Renal cortical epithelial cell (primary cell): ENCODE measurements at regions not wholly inside any gene's neighbourhood (a gene's known extent, or its start where the extent isn't known, plus 50 kb on each side); places are given as distances from the start of the nearest gene placed in this dataset.

Experiments used
- DNase-seq: peaks from one replicate; pipeline ENCODE4 v3.0.0-alpha.2; 2011; ENCODE audit warnings: low read depth

DNA sequence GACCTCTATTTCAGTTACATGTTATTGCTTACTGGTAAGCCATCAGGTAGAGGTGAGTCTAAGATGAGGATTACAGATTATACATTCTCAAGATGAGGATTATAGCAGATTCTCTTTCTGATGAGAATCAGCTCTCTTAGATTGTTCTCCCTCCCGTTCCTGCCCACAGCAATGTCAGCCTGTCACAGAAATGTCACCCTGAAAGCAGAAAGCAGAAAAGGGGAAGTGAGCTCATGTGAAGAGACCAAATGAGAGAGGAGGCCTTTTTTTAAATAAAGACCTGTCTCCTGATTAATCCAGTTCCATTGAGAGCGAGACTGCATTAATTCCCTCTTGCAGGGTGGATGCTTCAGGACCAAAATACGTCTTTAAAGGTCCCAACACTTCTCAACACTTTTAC is 445.6 kb downstream of the KCTD12 start:
- no peak for DNase-seq

DNA sequence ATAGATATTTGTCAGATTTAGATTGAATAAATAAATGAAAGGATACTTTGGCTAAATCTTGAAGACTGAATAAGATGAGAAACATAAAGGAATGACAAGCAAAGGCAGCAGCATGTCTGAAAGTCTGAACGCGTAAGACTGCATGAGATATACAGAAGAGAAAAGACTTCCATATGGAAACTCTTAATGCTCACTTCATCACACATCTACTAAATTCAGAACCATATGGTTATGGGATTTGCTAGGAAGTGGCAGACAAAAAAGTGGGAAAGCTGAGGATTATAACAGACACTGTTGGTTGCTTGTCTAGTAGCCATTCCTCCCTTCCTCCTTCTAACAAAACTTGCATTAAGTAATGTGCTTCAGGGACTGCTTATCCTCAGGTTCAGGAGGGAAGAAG is 446.7 kb downstream of the KCTD12 start:
- no peak for DNase-seq

DNA sequence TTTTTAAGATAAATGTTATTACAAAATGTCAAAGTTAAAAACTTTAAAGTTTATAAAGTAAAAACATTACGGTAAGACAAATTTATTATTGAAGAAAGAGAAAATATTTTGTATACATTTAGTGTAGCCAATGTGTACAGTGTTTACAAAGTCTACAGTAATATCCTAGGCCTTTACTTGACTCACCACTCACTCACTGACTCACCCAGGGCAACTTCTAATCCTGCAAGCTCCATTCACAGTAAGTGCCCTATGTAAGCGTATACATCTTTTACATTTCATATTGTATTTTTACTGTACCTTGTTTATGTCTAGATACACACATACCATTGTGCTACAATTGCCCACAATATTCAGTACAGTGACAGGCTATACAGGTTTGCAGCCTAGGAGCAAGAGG is 448.2 kb downstream of the KCTD12 start:
- DNase-seq, result no peak

DNA sequence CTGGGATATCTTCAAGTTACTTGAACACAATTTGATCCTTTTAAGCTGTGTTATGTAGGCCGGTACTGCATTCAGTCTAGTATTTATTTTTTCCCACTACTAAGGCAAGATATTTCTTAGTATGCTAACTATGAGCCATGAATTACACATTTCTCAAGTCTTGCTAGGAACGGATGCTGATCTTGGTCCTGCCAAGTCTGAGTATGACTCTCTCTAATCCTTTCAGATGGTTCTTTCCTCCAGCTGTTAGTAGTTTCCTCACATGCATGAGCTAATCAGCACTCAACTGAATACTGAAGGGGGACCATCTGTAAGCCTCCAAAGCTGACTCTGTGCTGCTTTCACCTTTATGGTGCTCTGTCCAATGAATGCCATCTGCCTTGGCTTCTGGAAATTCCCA is 460.3 kb downstream of the KCTD12 start:
- no peak for DNase-seq

DNA sequence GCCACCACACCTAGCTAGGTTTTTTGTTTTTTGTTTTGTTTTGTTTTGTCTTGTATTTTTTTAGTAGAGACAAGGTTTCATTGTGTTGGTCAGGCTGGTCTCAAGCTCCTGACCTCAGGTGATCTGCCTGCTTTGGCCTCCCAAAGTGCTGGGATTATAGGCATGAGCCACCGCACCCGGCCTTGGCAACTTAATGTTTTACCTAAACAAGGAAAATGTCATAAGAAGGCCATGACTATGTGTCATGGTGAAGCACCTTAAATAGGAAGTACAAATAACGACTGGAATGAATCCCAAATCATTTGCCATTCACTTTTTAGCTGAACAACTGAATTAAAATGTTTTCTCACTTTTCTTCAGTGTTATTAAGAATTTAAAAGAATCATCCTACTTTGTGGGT is 465.2 kb downstream of the KCTD12 start:
- DNase-seq, result no peak

DNA sequence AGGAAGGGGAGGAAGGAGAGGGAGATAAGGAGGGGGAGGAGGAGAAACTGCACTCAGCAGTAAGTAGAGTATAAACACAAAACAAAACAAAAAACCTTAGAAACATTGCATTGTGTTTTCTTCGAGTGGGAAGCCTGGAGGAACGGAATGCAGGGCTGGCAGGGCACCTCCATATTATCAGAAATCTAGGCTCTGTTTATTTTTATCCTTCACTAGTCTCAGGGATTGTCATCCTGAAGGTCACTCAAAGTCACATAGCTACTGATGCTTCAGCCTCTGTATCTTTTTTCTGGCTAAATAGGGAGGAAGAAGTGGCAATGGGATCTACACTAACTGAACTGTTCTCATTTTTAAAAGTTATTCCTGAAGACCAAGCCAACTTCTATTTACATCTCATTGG is 467.8 kb downstream of the KCTD12 start:
- no peak for DNase-seq

DNA sequence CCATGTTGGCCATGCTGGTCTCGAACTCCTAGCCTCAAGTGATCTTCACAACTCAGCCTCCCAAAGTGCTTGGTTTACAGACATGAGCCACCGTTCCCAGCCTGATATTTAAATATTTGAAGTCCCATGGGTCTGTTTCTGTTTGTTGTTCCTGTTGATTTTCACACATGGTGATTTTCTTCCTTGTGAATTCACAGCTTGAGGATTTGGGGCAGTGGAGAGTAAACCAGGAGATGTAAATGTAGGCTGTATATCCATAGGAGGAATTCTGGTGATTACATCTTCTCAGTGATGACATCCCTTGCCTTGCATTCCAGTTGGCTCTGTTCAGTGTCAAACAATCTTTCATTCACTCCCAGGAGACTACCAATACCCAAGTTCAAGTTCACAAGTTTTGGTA is 471.9 kb downstream of the KCTD12 start:
- DNase-seq, result no peak

DNA sequence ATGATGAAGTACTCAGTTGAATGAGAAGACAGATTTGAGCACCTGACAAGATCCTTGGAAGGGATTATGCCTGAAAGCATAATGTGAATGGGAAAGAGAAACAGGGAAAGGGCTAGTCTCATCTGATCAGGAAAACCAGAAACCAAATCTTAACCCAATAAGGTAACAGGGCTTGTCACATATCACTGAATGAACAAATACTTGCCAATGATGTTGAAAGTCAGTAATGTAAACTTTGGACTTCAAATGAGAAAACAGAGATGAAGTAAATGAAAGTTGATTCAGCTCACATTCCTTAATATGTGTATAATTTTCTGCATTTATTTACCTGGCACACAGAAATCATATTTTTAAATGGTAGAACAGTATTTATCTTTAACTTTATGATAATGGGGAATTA is 480.0 kb downstream of the KCTD12 start:
- no peak for DNase-seq

DNA sequence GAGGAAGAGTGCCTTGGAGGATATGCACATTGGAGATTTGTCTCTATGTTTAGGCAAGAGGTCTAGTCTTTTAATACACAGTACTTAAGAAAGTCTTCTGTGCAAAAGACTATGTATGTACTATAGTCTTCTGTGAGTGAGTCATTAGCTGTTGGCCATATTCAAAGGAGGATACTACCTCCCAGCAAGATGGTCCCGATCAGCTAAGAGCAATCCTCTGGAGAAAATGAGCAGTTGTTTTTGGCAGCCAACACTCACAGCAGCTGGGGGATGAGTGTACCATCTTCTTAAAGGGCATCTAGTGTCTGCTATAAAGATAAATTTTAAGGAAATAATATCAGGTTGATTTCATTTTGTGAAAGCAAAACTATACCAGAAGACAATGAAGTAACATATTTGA is 487.8 kb downstream of the KCTD12 start:
- no peak for DNase-seq

DNA sequence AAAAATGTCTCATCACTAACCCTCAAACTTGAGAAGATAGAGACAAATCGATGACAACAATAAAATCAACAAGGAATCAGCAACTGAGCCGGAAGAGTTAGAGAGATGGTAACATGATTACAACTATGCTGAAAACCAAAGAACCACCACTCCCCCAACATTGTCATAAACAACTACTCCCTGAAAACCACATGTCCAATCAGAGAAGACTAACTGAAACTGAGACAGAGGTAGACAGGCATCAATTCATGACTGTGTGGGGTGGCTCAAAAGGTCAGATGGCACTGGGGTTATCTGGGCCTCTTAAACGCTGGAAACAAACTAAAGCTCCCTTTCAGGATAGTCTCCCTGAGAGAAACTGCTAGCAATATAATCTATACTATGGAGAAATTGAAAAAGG is 488.8 kb downstream of the KCTD12 start:
- DNase-seq, result no peak

DNA sequence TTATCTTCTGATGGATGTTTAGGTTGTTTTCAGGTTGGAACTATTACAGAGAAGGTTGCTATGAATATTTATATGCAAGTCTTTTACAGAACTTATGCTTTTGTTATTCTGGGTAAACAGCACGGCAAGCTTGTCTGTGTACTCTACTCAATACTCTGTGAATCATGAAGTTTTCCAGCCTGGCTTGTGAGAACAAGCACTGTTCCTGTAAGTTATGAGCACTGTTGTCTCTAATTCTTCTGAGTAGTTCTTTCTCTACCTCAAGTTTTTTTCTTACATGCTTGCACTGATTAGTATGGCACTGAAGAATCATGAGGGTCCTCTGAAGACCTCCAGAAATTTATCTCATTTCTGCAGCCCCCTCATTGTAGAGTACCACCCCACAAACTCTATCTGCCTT is 496.9 kb downstream of the KCTD12 start:
- no peak for DNase-seq

DNA sequence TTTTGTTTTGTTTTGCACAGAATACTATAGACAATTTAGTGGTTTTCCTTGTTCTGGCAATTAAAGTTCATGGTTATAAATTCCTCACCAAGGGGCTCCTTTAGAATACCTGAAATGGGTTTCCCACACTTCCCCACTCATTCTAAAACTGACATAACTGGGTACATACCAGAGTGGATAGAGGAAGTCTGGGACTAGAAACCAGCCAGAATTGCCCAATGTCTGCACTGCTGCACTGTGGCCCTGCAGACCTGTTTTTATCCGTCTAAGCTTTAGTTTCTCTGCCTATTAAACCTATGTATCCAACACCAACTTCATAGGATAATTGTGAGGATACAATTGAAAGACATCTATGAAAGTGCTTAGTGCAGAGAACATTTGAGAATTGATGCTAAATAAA is 498.6 kb downstream of the KCTD12 start:
- DNase-seq, result no peak

DNA sequence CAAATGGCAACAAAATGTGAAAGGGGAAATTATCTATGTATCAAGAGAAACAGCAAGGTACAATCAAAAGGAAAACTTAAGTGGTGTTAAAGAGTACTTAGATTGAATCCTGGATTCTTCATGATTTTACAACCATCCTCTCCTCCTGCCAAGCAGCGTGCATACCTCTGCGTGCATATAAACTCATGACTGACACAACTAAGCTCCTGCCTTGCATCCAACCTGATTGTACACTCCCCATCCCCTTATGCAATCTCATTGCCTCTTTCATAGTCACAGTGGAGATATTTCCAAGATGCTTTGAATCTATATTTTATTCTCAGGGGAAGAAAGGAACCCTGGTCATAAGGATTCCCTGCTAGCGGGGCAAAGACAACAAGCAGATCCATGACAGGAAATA is 499.9 kb downstream of the KCTD12 start:
- DNase-seq, result no peak

DNA sequence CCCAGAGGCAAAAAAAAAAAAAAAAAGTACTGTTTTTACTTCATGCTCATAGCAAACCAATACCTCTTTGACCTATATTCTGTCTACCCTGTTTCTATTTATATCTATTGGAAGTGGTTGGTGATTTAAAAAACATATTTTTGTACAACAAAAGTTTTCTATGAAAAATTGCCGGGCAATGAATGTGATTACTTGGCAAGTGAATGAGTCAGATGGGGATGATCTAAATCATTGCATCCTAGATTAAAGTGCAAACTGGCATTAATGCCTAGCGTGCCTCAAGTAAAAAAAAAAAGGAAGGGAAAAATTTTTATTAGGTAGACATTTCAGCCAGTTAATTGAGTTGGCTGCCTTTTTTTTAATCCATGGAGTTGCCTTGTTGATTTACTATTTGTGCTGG is 500.6 kb downstream of the KCTD12 start:
- no peak for DNase-seq

DNA sequence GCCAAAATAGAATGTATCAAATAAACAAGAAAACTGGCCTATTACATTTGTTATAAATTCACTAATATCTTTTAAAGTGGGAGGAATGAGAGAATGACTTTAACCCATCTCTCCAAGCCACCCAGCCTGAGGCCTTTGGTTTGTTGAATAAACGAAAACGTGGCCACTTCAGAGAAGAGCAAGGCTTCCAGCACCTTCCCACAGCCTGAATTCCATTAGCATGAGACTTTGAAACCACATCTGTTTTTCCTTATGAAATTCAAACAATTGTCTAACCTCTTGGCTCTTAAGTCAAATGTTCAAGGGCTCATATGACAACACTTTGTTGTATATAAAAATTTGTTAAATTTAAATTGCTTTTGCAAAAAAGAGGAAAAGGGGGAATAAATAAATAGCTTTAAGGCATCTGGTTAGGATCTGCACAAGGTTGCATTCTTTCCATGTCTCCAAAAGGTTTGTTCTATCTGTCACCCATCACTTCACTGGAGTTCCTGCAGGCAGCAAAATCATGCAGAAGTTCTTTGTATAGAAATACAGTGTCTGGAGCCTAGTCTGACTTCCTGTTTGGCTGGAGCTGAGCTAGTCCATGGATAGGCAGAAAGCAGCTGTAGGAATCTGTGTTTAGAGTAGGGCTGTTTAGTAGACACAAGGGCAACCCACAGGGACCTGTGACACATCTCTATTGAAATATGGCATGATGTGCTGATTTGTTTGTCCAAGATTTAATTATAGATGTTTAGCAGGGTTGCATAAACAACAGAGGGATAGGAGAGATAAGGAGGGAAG is 502.3 kb downstream of the KCTD12 start:
- peak; percentile 76 for DNase-seq

DNA sequence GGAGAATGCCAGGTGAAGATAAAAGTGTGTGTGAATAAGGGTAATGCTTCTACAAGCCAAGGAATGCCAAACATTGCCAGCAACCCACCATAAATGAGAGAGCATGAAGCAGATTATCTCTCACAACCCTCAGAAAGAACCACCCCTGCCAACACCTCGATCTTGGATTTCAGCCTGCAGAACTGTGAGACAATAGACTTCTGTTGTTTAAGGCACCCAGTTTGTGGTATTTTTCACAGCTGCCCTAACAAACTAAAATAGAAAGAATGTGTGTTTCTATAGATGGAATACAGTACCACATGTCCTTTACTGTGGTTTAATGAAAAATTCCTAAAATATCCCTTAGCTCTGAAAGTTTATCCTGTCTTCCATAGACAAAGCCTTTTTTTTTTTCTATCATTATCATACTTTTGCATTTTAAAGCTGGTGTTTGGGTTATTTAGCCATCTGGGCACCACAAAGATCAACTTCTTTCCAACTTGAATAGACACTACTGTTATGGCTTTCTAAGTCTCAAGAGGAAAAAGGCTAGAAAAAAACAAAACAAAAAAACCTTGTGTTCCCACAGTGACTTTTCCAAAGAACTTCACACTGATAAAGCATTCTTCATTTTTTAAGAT is 505.6 kb downstream of the KCTD12 start:
- DNase-seq, result no peak

DNA sequence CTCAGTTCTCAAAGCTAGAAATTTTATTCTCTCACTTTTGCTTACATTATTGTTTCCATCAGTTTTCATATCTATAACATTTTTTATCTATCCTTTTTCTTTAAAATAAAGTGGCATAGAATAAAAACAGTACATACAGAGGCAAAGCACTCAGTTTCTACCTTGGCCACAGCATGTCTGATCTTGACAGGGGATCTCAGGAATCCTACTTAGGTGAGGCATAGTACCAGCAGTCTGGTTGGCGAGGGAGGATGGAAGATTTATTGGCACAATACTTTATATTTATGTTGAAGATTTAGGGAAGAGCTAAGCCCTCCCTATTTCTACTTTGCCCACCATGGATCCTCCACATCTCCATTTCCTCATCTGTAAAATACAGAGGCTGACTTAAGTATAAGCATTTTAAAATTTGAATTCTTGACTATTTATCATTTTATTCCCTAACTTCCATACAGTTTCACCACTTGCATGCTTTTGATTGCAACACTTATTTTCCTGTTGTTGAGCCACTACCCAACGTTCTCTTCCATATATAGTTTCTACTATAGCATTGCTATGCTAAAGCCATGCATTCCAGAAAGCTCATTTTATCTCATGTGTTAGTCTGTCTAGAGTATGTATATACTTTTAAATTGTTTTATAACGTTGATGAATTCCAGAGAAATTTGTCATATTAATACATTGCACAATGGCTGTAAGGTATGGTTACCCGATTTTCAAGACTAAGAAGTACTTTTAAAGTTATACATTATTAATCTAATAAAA is 506.7 kb downstream of the KCTD12 start:
- DNase-seq, result no peak

DNA sequence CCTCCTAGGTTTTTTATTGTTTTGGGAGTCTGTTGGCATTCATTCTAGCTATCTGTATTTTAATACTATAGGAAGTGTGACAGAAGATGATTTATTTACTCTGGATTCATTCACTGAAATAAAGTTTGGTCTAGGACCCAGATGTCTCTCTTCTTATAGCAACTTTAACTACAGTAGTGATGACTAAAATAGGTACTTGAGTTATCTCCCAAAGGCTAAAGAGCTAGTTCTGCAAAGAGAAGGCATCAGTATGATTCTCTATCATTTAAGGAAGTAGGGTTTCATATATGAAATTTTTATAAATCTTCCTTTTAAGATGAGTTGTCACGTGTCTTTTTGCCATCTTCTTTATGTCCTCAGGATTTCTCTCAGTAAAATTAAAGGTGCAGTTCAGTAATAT is 507.4 kb downstream of the KCTD12 start:
- no peak for DNase-seq

DNA sequence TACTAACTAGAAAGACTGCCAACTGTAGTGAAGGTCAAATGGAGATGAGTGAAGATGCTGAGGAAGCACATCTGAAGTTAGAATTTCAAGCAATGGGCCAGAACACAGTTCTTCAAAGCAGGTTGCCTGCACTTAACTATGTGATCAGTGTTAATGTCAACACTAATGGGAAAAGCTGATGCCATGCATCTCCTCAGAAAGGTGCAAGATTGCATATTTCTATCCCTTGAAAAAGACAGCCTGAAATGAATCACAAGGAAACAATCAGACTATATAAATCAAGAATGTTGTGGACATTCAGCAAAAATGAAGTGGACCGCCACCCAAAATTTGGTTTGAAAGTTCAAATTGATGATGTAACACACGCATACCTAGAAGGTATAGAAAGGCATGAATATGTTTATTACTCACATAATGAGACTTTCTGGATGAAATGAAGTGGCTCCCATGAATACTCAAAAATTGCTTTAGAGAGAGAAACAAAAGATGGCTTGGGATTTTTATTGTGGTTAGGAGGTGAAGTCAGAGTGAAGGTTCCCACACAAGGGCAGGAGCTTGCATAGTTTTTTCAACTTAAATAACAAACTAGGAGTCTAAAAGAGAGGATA is 522.4 kb downstream of the KCTD12 start:
- DNase-seq, result no peak

DNA sequence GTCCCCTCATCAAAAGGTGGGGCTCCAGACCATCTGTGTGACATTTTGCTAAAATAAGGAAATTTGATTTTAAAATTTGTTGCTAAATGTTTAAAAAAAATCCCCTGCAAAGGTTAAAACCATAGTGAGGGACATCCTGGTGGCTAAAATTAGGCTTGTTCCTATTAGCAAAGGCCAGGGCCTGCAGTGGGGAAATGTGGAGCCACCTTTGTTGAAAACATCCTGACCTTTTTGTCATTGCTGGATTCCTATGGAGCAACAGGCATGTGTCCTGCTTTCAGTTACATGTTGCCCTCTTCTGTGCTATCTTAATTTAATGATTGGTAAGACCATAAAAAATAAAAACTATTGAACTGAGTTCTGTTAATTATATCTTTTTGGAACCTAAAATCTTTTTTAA is 524.3 kb downstream of the KCTD12 start:
- no peak for DNase-seq

DNA sequence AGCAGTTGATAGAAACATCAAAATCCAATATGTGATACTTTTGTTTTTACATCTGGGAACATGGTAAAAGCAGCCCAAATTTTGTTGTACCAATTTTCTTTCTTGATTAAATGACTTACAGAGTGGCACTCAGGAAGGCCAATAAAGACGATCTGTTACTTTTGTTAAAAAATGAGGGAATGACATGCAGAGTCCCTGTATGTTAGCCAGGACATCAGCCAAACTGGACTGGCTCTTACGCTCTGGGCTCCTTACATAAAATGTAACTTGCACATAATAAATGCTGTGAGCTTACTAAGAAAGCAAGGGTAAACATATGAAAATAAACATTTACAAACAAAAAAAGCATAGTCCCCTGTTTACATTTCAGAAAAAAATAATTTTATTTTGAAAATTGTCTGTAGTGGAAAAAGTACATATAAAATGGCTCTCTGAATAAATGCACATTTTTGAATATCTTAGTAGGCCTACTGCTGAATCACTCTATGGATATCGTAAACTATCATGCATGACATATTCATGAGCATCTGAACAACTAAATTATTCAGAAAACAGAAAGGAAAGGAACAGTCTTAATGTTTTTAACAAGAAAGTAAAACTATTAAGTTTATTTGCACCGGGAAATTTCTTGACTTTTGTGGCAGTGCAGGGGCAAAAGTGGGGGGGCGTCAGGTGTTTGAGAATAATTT is 534.5 kb downstream of the KCTD12 start:
- no peak for DNase-seq

DNA sequence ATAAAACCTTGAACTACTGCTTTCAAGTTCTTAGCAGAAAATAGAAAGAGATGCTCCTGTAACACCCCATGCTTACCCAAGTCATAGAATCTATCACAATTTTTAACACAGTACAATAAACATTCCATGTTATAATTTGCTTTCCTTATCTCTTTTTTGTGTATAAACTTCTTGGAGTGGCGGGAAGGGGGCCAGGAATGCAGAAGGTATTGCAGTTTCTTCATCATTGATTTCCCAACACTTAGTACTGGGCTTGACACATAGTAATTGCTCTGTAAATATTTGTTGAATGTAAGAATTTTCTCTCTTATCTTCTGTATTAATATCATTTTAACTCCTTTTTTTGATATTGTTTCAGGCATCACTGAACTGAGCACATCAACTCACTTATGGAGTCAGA is 535.8 kb downstream of the KCTD12 start:
- DNase-seq, result no peak
